SK-N-SH treated with all-trans-retinoic acid at 6 μM for 48 hours (cell line): ENCODE measurements at regions not wholly inside any gene's neighbourhood (a gene's known extent, or its start where the extent isn't known, plus 50 kb on each side); places are given as distances from the start of the nearest gene placed in this dataset.

Source experiments
- BACH2 ChIP-seq: fragments of 250-450 bp; sonication (Bioruptor Pico); IDR thresholded peaks from 2 replicates; pipeline ENCODE4 v1.9.0; 2021; ENCODE audit warnings: mild to moderate bottlenecking, borderline replicate concordance
- GLIS3 ChIP-seq: fragments of 250-450 bp; sonication (Bioruptor Pico); IDR thresholded peaks from 2 replicates; pipeline ENCODE4 v1.5.0; 2020; ENCODE audit warnings: mild to moderate bottlenecking, moderate library complexity
- ZNF565 ChIP-seq: fragments of 450-650 bp; formaldehyde crosslinking; conservative IDR thresholded peaks from 2 replicates; pipeline ENCODE4 v1.5.0; 2020; ENCODE audit warnings: low read depth, mild to moderate bottlenecking, moderate library complexity

DNA sequence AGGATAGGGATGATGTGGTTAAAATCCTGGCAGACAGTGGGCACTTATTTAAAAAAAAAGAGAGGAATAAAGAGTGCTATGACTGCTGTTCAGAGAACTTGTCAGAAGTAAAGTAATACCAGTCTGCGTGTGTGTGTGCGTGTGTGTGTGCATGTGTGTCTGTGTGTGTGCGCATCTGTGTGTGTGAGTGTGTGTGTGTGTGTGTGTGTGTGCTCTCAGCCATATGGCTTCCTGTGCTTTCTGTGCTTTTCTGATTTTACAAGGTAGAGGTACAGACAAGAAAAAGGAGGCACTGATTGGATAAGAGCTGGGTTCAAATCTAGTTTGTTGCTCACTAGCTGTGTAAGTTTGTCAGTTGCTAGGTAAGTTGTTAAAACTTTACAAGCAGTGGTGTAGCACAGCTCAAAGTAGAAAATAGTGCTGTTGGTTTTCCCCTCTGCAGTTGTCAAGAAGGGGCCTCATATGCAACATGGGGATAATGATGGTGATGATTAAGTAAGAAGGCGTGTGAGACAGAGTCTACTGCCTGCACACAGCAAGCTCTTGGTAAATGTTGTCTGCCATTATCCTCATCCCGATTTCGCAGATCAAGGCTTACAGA, 155.3 kb upstream of the ZNF217 start:
- no peak for TF ChIP-seq BACH2 (CRISPR knock-in tag)
- TF ChIP-seq GLIS3 (CRISPR knock-in tag), result no peak
- TF ChIP-seq ZNF565 (CRISPR knock-in tag), result no peak
